A549 (cell line): ENCODE measurements at regions not wholly inside any gene's neighbourhood (a gene's known extent, or its start where the extent isn't known, plus 50 kb on each side); places are given as distances from the start of the nearest gene placed in this dataset.

Source experiments
- CTCF ChIP-seq: fragments of >200 bp; sonication (Bioruptor Twin); formaldehyde crosslinking; IDR thresholded peaks from 3 replicates; pipeline ENCODE4 v1.5.1; 2016
- GATA3 ChIP-seq: IDR thresholded peaks from 2 replicates; pipeline ENCODE4 v1.6.1; 2012; ENCODE audit warnings: borderline replicate concordance
- KDM5A ChIP-seq: fragments of 200-600 bp; sonication (generic); IDR thresholded peaks from 2 replicates; pipeline ENCODE4 v1.6.1; 2016; ENCODE audit warnings: antibody characterized with exemption, mild to moderate bottlenecking
- NPAS2 ChIP-seq: fragments of 250-450 bp; sonication (Bioruptor Pico); IDR thresholded peaks from 2 replicates; pipeline ENCODE4 v1.8.0; 2022; ENCODE audit warnings: mild to moderate bottlenecking, moderate library complexity, borderline replicate concordance
- ZSCAN20 ChIP-seq: fragments of 250-450 bp; sonication (Bioruptor Pico); IDR thresholded peaks from 2 replicates; pipeline ENCODE4 v1.8.0; 2022; ENCODE audit warnings: mild to moderate bottlenecking, moderate library complexity

- no peak for TF ChIP-seq ZSCAN20 (CRISPR knock-in tag)
- TF ChIP-seq KDM5A, result no peak
- no peak for TF ChIP-seq GATA3
- TF ChIP-seq CTCF, result no peak
- no peak for TF ChIP-seq NPAS2 (CRISPR knock-in tag)
These were observed 493.4 kb upstream of the PCDH20 start for GRCh38 chr13:61908906-61909615.
